ENCODE measurements at regions not wholly inside any gene's neighbourhood (a gene's known extent, or its start where the extent isn't known, plus 50 kb on each side); places are given as distances from the start of the nearest gene placed in this dataset.
"Not testable (repeated sequence)": the region's sequence is repeated elsewhere in the genome, so short reads cannot be mapped to it uniquely, and the experiment has no call there.

DNA sequence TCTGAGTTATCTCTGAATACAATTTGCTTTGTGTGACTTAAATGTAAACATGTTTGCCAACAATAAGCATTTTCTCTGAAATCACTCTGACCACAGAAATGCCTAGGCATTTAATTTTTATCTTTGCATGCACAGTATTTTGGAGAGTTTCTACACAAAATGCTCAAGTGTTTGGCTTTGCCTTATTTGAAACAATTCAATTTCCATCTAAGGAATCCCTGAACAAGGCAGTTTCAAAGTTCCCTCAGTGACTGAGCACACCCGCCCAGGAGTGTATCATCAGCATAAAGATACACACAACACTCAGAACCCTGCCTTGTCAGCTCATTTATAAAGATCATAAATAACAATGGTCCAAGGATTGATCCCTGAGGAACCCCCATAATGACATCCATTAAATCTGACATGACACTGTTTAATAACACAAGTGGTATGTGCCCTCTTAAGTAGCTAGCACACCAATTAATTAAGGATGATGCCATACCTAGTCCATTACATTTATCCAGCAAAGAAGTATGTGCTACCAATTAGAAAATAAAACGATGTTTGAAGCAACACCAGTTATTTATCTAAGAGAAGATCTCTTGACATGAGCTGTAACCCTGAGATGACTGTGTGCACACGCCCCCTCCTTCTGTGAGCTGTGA lies 585.8 kb downstream of the ADGRL2 start:
- no peak for DNase-seq

DNA sequence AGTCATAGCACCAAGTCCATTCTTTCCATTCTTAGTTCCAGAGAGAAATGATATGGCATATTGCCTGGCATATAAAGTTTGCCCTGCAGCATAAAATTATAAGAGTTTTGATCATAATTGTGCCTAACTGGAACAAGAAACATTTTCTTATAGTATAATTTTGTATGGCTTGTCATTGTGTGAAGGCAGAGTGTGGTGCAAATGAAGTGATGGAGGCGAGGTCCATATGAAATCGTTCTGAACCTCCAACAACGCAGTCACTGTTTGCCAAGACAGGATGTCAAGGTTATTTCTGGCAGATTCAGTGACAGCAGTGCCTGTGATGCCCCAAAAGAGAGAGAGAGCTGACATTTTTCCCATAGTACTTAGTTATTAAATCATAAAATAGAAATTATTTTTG lies 584.0 kb downstream of the ADGRL2 start:
- no peak for DNase-seq

DNA sequence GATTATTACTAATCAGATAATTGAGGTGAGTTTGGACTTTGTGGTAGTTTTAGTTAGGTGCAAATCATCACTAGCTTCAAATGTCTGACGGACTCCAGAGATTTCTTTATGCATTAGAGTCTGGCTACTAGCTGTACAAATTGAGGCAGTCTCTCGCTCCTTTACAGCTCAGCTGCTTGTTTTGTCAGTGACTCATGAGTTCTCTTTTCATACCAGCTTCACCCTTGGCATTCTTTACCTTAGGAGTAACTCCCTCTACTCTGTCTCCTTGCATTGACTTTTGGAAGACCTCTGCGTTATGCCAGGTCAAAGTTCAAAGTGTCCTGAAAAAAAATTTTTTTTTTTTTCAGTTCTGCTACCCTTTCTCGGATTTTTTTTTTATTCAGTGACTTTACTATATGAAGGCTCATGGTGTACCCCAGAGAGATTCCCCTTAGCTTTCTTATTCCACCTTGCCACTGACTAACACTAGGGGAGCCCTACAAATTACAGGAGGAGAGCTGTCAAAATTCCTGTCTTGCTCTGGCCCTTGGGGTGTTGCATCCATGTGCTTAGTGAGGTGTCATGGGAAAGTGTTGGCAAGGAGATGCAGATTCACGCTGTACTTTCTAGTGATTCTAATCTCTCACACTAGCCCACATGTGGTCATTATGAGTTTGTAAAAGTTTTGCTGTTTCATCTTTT lies 576.6 kb downstream of the ADGRL2 start:
- no peak for DNase-seq

DNA sequence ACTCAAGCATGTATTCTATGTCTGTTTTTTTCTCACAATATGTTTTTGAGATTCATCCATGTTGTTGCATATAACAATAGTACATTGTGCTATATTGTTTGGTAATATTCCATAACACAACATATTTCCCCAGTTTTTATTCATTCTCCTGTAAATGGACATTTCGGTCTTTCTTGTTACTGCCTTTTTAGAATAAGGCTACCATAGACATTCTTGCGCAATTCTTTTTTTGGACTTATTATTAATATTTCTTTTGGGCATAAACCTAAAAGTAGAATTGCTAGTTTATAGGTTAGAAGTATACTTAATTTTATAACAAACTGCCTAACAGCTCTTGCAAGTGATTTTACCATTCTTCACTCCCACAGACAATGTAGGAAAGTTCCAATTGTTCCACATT lies 573.0 kb downstream of the ADGRL2 start:
- no peak for DNase-seq

DNA sequence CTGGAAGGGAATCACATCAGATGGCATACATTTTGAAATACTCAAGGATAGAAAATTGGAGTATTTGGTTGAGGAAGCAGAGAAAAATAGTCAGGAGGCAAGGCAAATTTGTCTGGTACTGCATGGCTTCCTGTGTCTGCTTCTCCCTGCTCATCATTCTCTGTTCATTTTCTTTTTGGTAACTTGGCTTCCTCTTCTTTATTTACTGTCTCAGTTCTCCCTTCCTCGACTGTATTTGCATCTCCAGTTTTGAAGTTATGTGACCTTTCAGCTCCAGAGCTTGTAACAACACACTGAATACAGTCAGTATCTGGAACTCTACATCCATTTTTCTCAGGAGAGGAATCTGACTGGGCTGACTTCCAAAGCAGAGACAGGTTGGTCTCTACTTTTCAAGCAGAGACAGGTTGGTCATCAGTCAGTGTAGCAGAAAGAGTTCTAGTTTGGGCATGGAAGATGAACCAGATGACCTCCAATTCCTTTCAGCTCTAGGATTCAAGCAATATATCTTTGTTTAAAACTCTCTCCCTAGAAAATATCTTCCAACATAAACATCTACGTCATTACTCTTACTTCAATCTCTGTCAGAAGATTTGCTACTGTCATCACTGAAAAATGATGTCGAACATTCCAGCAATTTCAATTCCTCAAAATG lies 571.2 kb downstream of the ADGRL2 start:
- no peak for DNase-seq

DNA sequence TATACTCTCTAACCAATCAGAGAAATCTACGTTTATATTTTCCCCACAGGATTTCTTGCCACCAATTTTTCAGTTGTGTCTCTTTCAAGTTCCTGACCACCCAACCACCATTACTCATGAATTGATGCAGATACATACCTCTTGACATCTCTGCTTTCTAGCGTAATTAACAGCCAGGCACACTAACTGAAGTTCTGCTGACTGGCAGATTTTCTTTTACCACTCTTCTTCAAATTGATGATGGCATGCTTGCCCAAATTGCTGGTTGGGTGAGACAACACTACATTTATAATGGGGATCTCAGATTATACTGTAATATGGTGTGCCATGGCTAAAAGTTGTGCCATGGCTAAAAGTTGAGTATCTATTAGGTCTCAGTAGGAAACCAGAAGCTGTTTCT lies 566.7 kb downstream of the ADGRL2 start:
- no peak for DNase-seq

DNA sequence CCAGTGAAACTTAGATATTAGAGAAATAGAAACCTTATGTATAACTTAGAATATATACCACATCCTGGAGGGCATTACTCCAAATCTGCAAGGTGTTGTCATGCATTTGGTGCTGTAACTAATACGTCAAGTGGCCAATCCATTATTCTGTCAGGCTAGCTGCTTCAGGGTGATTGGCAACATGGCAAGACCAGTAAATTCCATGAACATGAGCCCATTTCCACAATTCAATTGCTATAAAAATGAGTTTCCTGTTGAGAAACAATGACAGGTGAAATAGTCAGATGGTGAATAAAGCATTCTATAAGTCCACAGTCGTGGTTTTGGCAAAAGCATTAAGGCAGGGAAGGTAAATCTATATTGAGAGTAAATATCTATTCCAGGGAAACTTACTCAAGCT lies 566.0 kb downstream of the ADGRL2 start:
- DNase-seq: no peak

DNA sequence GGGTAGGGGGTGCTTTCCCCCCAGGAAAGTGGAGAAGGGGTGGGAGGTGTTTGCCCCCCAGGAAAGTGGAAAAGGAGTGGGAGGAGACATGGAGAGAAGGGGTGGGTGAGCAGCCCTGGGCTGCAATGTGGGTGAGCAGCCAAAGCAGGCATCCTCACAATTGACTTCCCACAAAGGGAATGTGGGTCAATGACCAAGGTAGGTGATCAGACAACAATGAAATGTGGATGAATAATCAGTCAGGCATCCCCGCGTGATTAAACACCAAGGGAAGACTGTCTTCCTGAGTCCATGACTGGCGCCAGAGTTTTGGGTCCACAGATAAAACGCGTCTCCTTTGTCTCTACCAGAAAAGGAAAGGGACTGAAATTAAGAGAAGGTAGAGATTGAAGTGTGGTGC lies 558.8 kb downstream of the ADGRL2 start:
- DNase-seq: not testable (repeated sequence)

DNA sequence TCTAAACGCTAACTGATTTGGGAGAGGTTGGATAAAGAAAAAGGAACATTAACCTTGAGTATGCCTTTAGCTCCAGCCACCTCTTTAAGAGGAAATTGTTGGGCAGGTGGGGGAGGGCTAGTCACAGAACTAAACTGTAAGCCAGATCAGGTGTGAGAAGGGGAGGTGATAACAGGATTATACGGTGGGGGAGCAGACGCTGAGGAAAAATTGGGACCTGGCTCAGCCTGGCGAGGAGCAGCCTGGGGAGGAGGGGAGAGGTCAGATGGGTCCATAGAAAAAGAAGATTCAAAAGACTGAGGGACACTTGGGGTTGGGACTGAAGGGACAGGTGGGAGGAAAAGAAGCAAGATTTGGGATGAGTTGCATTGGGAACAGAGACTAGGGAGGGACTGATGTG lies 558.0 kb downstream of the ADGRL2 start:
- not testable (repeated sequence) for DNase-seq

DNA sequence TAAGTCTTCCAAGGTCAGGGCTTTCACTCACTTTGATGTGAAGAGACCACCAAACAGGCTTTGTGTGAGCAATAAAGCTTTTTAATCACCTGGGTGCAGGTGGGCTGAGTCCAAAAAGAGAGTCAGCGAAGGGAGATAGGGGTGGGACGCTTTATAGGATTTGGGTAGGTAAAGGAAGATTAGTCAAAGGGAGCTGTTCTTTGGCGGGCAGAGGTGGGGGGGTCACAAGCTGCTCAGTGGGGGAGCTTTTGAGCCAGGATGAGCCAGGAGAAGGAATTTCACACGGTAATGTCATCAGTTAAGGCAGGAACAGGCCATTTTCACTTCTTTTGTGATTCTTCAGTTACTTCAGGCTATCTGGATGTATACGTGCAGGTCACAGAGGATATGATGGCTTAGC lies 553.8 kb downstream of the ADGRL2 start:
- not testable (repeated sequence) for DNase-seq

DNA sequence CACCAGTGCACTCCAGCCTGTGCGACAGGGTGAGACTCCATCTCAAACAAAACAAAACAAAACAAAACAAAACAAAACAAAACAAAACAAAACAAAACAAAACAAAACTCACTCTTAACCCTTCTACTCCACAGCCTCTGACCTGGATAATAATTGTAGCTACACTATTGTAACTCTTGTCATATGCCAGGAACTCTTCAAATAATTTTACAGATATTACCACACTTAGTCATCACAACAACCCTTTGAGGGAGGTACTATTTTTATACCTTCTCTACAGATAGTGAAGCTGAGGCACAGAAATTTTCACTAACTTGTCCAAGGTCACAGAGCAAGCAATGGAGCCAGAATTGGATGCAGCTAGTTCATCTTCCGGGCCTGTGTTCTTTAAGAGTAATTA lies 547.8 kb downstream of the ADGRL2 start:
- DNase-seq: no peak

DNA sequence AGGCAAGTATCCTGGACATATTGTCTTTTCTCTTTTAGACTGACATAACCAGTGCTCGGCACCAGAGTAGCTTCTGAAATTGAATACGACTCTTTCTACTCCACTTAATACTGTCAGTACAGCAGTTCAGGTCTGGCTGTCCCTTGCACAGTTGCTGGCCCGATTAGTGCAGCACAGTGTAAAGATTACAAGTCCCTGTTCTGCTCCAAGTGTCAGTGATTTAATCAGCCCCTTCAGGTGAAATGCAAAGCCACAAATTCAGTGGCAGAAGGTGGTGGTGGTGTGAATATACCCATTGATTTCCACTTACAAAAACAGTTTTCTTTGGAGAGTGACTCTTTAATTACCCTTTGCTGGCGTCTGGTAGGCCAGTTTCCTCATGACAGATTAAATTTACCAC lies 545.4 kb downstream of the ADGRL2 start:
- no peak for DNase-seq

DNA sequence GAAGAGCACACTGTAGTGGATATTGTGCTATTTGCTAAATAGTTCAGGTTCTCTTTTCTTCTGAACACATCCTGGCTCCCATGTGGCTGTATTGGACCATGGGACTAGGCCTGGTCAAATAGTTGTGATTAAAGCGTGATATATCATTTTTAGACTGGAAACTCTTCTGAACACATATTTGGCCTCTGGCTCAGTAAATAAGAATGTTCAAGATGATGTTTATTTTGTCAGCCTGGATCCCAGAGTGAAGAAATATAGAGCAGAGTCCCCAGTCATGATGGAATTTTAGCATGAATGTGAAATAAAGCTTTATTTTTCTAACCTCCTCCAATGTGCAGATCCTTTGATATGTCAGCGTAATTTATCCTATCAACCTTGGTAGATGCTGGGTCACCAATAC lies 542.6 kb downstream of the ADGRL2 start:
- DNase-seq: no peak

DNA sequence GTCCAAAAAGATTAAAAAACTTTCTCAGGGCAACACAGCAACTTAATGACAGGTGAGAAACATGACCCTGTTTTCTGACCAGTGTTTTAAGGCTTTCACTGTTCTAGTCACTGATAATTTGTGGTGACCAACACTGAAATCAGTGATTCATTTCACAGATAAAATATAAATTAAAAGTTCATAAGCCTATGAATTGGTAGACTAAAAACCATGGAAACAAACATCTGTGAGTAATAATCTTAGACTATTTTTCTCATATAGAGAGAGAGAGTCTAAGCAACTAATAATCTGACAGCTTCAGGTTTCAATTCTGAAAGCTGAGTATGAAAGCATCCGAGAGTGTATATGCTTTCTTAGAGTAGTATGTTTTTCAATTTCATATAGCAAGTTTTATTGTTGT lies 536.9 kb downstream of the ADGRL2 start:
- no peak for DNase-seq

DNA sequence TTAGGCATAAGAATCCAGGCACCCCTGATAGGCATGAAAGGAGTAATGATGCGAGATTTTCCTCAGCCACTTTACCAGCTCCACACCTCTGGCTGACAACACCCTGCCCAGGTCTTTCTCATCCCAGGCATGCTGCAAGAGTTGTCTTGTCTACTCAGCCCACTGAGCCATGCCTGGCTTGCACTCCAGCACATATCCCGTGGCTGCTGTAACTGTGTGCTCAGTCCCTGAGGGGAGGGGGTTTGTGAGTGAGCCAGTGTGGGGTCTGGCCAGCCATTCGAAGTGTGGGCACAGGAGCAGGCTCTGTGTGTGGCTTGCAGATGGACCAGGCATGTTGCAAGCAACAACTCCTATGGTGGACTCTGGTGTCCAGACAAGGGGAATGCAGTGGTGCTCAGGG lies 529.6 kb downstream of the ADGRL2 start:
- DNase-seq: no peak

DNA sequence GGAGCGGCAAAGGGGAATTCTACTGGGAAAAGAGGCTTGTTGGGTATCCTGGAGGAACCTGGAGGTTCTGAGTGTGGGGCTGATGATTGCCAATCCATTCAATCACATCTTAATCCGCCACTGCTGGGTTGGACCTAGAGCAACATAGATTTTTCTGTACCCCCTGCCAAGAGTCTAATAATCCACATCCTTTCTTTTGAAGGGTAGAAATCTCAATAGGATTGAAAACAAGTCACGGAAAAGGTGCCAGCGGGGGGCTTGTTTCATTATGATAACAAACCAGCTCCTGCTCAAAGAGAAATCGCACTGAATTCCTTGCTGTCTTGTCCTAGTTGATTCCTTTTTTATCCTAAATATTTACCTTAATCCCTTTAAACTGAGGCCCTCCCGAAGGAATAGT lies 528.5 kb downstream of the ADGRL2 start:
- no peak for DNase-seq

DNA sequence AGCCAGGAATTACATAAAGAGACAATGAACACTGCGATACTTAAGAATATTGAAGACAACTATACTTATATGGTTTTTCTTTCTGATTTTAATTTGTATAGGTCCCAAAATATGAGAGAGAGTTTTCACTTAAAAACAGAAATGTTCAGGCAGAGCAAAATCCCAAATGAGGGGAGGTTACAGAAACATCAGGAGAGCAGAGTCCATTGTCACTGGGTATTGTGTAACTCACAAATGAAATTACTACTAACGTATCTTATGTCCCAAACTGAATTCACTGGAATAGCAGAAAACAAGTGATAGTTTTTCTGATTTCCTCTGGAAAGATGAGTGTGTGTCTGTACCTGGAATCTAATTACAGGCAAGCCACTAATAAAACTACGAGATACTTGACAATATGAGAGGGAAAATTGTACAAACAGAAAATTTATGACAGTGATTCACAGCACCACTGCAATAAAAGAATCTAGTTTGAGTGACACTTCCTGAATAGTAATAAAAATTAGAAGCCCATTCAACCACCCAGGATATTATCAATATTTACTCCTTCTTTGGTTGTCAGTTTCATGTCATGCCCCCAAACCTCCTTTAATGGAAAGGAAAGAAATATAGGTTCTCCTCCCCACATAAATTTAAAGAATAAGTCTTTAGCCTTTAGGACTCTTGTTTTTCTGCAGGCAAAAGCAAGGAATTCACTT lies 522.6 kb downstream of the ADGRL2 start:
- DNase-seq: no peak

DNA sequence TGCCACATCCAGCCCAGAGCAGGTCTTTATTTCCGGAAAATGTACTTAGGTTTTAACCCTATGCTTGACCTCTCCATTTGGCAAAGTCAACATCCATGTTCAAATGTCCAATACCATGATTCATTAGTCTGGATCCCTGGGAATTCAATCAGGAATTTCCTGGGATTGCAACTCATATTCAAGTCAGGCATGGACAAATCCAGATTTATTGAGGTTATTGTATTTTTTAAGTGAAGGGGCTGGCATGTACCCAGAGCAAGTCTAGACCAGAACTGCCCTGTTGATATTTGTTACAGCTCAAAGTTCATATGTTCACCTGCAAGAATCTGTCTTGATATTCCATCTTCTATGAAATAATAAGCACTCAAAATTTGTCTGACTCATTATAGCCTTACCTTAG lies 521.1 kb downstream of the ADGRL2 start:
- DNase-seq: no peak

DNA sequence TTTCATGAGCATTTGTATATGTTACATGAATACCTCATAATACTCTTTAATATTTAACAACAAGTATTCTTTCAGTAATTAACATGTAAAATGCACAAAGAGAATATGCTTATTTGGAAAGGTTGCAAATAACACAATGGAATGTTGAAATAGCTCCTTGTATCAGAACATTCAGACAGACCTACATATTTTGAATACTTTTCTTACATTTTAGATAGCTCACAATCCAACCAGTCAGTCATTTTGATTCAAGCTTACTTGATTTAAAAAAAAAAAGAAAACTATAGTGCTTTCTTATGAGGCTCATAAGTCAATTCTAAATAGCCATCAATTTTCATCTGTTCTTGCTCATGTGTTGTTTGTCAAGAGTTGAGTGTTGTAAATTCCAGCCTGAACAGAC lies 518.8 kb downstream of the ADGRL2 start:
- no peak for DNase-seq

DNA sequence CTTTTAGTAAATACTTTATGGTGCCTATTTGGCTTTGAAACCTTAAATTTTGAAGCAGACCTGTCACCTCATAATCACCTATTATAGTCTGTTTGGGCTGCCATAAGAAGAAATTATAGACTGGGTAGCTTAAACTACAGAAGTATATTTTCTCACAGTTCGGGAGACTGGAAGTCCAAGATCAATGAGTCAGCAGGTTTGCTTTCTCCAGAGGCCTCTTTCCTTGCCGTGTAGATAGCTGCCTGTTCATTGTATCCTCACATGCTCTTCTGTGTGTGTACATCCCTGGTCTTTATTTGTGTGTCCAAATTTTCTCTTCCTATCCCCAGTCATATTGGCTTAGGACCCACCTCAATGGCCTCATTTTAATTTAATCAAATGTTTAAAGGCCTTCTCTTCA lies 518.2 kb downstream of the ADGRL2 start:
- no peak for DNase-seq

DNA sequence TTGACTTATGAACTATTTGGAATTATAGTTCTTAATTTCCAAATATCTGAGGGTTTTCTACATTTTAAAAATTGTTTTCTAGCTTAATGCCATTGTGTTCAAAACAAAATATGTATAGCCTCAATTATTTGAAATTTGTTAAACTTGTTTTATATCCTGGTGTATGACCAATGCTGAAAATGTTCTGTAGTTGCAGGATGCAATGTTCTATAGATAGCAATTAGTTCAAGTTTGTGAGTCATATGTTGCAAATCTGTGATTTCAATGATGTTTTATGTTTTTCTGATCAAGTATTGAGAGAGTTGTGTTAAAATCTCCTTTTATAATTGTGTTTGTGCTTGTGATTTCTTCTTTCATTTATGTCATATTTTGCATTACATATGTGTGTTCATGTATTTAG lies 517.5 kb downstream of the ADGRL2 start:
- DNase-seq: no peak

DNA sequence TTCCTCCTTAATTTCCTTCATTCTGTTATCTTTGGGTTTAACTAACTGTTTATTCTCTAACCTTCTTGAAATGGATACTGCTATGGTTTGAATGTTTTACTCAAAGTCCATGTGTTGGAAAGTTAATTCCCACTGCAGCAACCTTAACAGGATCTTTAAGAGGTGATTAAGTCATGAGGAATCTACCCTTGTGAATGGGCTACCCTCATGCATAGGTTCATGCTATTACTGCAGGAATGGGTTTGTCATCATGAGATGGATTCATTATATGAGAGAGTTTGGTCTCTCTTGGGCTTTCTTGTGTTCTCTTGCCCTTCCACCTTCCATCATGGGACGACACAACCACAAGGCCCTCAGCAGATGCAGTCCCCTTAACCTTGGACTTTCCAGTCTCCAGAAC lies 516.9 kb downstream of the ADGRL2 start:
- DNase-seq: no peak

DNA sequence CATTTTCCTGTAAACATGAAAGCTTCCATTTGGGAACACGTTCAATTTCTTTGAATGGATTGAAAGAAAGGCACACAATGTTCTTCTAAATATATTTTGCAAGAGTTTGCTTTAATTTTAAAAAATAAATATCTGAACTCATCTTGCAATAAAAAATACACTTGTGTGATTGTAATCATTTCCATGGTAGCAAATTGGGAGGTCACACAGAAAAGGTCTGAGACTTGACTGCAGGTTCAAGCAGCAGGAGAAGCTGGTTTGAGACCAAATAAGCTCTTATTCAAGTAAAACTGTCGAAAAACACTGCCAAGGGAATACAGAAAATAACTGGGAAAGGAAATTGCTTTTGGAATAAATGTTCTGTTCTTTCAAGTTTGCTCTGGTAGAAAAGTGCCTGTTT lies 498.9 kb downstream of the ADGRL2 start:
- no peak for DNase-seq

DNA sequence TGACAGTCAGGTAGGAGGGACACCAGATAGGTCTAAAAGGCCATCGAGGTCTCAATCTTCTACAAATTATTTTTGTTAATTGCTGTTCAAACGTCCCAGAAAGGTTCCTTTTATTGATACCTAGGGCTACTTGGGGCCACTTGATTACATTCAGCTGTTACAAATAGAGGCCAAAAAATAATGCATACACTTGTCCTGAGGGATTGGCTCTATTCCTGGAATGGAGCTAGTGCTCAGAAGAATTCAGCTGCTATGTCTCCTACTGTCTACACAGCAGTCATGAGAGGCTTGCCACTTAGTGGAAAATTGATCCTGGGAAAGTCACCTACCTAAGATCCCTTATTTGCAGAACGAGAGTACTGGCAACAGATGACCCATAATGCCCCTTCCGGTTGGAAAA lies 498.3 kb downstream of the ADGRL2 start:
- no peak for DNase-seq
